SKM-1 (cell line): ENCODE measurements at regions not wholly inside any gene's neighbourhood (a gene's known extent, or its start where the extent isn't known, plus 50 kb on each side); places are given as distances from the start of the nearest gene placed in this dataset.
"Not testable (repeated sequence)": the region's sequence is repeated elsewhere in the genome, so short reads cannot be mapped to it uniquely, and the experiment has no call there.

Experiments
- DNase-seq: peaks from one replicate; lab custom pipeline; 2025; ENCODE audit not compliant: unreplicated experiment; lab: John Stamatoyannopoulos, UW

GRCh38 chr10:22158426-22158825 lies 59.4 kb downstream of the EBLN1 start:
- no peak for DNase-seq

- DNase-seq: no peak
Measured at GRCh38 chr10:22156750-22157149, 61.1 kb downstream of the EBLN1 start.

- DNase-seq: no peak
Measured at GRCh38 chr10:22152403-22152802, 65.4 kb downstream of the EBLN1 start.

GRCh38 chr10:22150842-22151241 lies 67.0 kb downstream of the EBLN1 start:
- no peak for DNase-seq

- DNase-seq: no peak
Measured at GRCh38 chr10:22148961-22149360, 68.9 kb downstream of the EBLN1 start.

DNA sequence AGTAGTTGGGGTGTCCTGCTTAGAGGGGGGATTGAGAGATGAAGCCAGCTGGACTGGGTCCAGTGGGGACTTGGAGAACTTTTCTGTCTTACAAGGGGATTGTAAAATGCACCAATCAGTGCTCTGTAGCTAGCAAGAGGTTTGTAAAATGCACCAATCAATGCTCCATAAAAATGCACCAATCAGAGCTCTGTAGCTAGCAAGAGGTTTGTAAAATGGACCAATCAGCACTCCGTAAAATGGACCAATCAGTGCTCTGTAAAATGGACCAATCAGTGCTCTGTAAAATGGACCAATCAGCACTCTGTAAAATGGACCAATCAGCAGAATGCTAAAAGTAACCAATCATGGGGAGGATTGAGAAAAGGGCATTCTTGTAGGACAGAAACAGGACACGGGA lies 71.9 kb downstream of the EBLN1 start:
- DNase-seq: not testable (repeated sequence)

GRCh38 chr10:22137542-22137941 lies 80.3 kb downstream of the EBLN1 start:
- no peak for DNase-seq

GRCh38 chr10:22135591-22135990 lies 82.2 kb downstream of the EBLN1 start:
- no peak for DNase-seq

- DNase-seq: peak; percentile 36
Measured at GRCh38 chr10:22133749-22134624, 83.8 kb downstream of the EBLN1 start.

- DNase-seq: not testable (repeated sequence)
Measured at GRCh38 chr10:22130824-22131223, 87.0 kb downstream of the EBLN1 start.

DNA sequence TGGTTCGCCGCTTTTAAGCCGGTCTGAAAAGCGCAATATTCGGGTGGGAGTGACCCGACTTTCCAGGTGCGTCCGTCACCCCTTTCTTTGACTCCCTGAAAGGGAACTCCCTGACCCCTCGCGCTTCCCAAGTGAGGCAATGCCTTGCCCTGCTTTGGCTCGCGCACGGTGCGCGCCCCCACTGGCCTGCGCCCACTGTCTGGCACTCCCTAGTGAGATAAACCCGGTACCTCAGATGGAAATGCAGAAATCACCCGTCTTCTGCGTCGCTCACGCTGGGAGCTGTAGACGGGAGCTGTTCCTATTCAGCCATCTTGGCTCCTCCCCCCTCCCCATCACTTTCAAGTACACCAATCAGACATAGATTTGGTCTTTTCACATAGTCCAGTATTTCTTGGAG lies 88.2 kb downstream of the EBLN1 start:
- not testable (repeated sequence) for DNase-seq

- DNase-seq: not testable (repeated sequence)
Measured at GRCh38 chr10:22121181-22121580, 96.6 kb downstream of the EBLN1 start.

DNA sequence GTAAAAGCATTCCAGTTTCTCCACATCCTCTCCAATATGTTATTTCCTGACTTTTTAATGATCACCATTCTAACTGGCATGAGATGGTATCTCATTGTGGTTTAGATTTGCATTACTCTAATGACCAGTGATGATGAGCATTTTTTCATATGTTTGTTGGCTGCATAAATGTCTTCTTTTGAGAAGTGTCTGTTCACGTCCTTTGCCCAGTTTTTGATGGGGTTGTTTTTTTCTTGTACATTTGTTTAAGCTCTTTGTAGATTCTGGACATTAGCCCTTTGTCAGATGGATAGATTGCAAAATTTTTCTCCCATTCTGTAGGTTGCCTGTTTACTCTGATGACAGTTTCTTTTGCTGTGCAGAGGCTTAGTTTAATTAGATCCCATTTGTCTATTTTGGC lies 97.7 kb downstream of the EBLN1 start:
- DNase-seq: not testable (repeated sequence)

DNA sequence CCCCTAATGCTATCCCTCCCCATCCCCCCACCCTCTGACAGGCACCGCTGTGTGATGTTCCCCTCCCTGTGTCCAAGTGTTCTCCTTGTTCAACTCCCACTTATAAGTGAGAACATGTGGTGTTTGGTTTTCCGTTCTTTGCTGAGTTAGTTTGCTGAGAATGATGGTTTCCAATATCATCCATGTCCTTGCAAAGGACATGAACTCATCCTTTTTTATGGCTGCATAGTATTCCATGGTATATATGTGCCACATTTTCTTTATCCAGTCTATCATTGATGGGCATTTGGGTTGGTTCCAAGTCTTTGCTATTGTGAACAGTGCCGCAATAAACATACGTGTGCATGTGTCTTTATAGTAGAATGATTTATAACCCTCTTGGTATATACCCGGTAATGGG lies 98.2 kb downstream of the EBLN1 start:
- not testable (repeated sequence) for DNase-seq

GRCh38 chr10:22111705-22112104 lies 106.1 kb downstream of the EBLN1 start:
- DNase-seq: no peak

DNA sequence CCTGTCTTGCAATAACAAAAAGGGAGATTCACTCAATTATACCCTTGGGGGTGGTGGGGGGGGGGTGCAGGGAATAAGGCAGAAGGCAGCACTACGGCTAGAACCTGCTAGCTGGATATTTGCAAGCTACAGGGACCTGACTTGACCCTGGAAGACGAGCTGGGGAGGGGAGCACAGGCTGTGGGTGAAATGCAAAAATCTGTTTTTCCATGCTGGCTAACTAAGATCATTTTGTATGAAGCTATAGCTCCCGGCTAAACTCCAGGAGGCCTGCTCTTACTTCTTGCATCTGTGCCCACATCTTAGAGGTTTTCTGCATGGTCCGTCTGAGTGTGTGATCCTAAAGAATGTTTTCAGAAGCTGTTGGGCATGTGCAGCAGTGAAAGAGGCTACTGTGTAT lies 106.6 kb downstream of the EBLN1 start:
- no peak for DNase-seq

GRCh38 chr10:22110761-22111160 lies 107.1 kb downstream of the EBLN1 start:
- no peak for DNase-seq

DNA sequence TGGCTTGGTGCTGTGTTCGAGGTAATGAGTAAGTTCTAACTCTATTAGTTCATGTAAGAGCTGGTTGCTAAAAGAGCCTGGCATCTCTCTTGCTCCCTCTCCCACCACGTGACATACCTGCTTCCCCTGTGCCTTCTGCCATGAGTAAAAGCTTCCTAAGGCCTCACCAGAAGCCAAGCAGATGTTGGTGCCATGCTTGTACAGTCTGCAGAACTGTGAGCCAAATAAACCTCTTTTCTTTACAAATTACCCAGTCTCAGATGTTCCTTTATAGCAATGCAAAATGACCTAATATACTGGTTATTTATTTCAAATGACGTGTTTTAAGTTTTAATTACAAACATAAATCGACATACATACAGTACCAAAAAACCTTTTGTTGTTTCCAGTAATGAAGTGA lies 101.7 kb upstream of the DNAJC1 start:
- no peak for DNase-seq

- DNase-seq: no peak
Measured at GRCh38 chr10:22103701-22104470, 100.4 kb upstream of the DNAJC1 start.

- DNase-seq: no peak
Measured at GRCh38 chr10:22097696-22098095, 94.2 kb upstream of the DNAJC1 start.

GRCh38 chr10:22091260-22091659 lies 87.7 kb upstream of the DNAJC1 start:
- DNase-seq: not testable (repeated sequence)

- DNase-seq: no peak
Measured at GRCh38 chr10:22087402-22087738, 83.8 kb upstream of the DNAJC1 start.
